Esophagus squamous epithelium (tissue), 4 donors: ENCODE measurements at regions not wholly inside any gene's neighbourhood (a gene's known extent, or its start where the extent isn't known, plus 50 kb on each side); places are given as distances from the start of the nearest gene placed in this dataset.

Source experiments
- POLR2A ChIP-seq, 4 donors: fragments of 450-650 bp; IDR thresholded peaks; one replicate each; pipeline ENCODE4 v1.6.1; 2017; ENCODE audit warnings: antibody characterized with exemption in 4 of 4, mild to moderate bottlenecking in 4 of 4, moderate library complexity in 3 of 4
- TF ChIP-seq, protein P1 (sequence below), 6 experiments: fragments of 450-650 bp in 4 of 6; fragments of 200-600 bp in 2 of 6; sonication (generic) in 2 of 6; IDR thresholded peaks; one replicate each; pipeline ENCODE4 v1.5.1; 2016 to 2019; ENCODE audit warnings: antibody characterized with exemption in 6 of 6, mild to moderate bottlenecking in 4 of 6, moderate library complexity in 4 of 6

DNA sequence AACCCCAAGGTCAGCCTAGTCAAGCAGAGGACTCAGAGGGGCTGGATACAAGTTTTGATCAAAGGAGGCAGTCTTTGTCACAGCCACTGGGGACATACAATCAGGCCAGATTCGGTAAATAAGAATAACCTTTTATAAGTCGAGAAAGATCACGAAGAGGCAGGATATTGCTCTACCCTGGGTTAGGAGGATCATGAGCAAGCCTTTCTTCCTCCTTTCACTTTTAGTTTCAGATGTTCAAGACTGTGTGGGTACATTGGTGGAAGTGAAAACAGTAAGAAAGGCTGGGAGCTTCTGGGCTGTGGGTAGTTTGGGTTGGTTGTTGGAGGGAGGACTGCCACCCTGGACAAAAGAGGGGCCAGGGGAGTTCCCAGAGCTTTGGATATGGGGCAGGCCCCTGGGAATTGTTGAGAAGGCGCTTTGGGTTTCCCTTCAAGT lies 127.7 kb downstream of the SNAPC1 start:
- TF ChIP-seq, protein P1, sequence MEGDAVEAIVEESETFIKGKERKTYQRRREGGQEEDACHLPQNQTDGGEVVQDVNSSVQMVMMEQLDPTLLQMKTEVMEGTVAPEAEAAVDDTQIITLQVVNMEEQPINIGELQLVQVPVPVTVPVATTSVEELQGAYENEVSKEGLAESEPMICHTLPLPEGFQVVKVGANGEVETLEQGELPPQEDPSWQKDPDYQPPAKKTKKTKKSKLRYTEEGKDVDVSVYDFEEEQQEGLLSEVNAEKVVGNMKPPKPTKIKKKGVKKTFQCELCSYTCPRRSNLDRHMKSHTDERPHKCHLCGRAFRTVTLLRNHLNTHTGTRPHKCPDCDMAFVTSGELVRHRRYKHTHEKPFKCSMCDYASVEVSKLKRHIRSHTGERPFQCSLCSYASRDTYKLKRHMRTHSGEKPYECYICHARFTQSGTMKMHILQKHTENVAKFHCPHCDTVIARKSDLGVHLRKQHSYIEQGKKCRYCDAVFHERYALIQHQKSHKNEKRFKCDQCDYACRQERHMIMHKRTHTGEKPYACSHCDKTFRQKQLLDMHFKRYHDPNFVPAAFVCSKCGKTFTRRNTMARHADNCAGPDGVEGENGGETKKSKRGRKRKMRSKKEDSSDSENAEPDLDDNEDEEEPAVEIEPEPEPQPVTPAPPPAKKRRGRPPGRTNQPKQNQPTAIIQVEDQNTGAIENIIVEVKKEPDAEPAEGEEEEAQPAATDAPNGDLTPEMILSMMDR (IDR thresholded peaks at IDR 0.05), result no peak
- TF ChIP-seq POLR2A (IDR thresholded peaks at IDR 0.05), result no peak
